ENCODE measurements at regions not wholly inside any gene's neighbourhood (a gene's known extent, or its start where the extent isn't known, plus 50 kb on each side); places are given as distances from the start of the nearest gene placed in this dataset.

DNA sequence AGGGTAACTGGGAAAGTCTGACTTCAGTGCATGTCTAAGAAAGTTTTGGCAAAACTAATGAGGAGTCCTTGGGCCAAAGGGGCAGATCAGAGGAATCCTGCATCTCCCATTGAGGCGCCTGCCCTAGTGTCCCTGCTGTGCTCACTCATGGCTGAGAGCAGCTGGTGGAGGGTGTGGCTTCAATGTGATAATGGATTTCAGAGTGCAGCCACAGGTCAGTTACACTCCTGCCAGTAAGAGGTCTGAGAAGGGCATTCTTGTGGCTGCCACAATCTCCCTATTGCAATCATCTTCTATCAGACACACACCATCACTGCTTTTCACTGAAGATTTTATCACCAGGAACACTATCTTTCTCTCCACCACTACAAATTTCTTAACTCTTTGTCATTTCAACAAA is 457.1 kb downstream of the MID1IP1 start:
- TF ChIP-seq, protein P1, sequence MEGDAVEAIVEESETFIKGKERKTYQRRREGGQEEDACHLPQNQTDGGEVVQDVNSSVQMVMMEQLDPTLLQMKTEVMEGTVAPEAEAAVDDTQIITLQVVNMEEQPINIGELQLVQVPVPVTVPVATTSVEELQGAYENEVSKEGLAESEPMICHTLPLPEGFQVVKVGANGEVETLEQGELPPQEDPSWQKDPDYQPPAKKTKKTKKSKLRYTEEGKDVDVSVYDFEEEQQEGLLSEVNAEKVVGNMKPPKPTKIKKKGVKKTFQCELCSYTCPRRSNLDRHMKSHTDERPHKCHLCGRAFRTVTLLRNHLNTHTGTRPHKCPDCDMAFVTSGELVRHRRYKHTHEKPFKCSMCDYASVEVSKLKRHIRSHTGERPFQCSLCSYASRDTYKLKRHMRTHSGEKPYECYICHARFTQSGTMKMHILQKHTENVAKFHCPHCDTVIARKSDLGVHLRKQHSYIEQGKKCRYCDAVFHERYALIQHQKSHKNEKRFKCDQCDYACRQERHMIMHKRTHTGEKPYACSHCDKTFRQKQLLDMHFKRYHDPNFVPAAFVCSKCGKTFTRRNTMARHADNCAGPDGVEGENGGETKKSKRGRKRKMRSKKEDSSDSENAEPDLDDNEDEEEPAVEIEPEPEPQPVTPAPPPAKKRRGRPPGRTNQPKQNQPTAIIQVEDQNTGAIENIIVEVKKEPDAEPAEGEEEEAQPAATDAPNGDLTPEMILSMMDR (conservative IDR thresholded peaks at IDR 0.05): no peak

DNA sequence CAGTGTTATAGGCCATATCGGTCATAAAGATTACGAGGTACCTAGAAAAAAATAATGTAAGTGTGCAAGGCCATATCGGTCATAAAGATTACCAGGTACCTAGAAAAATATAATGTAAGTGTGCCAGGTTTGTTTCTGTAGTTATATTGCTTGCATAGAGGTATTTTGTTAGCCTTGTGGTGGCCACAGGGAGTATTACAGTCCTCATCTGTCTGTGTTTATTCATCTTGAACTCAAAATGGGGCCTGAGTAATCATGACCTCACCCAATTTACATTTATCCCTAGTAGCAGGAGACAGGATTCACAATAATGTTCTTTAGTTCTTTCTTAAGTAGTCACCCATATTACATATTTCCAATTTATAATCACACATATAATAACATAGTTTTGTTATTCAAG is 459.7 kb downstream of the MID1IP1 start:
- no peak overlapping the region for H3K27ac ChIP-seq
- TF ChIP-seq, protein P1 (conservative IDR thresholded peaks at IDR 0.05): no peak

More for the DNA sequence above, 457.1 kb downstream of the MID1IP1 start:
- no peak overlapping the region for H3K27ac ChIP-seq

DNA sequence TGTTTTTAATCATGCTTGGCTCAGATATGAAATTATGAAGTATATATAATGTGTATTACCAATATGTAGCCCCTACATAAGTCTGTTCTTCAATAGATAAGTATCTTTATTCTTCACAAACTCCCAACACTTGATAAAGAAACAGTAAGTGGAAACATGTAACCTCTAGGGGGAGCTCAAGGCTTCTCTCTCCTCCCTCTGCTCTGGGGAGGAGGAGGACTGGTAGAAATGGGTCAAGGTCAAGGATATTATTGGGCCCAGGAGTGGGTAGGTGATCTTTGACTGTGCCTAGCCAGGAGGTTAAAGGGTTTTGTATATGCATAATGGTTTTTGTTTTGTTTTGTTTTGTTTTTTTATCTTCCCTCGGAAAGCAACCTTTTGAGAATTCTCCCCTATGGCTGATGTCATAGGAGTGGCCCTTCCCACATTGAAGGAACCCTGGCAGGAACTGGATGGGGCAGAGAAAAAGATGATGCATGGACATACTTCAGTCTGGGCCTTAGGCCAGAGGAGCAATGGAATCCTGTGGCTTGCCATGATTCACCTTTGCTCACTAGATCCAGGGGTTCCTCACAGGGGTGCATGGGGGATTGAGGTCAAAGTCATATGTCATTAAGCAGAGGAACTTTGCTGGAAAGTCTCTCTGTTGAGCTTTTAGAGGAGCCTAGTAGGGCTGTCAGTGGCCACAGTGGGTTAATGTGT is 460.3 kb downstream of the MID1IP1 start:
- H3K27ac ChIP-seq: no peak overlapping the region
- TF ChIP-seq, protein P1 (conservative IDR thresholded peaks at IDR 0.05): peak; percentile 73

DNA sequence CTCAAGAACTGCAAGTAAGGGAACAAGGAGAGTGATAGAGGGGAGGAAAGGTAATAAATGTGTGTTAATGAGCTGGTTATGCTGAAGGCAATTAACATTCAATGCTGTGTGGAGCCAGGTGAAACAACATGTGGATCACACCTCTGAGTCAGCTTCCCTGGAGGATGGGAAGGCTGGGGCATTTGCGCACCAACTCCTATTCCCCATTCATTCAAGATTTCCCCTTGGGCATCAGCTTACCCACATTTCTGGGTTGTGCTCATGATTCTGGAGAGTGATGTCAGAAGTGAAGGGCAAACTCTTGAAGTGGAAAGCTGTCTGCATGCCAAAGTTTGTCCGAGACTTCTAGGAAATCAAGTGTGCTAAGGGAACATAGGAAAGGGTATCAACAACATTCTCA is 461.4 kb downstream of the MID1IP1 start:
- no peak overlapping the region for H3K27ac ChIP-seq
- TF ChIP-seq, protein P1 (conservative IDR thresholded peaks at IDR 0.05): no peak

DNA sequence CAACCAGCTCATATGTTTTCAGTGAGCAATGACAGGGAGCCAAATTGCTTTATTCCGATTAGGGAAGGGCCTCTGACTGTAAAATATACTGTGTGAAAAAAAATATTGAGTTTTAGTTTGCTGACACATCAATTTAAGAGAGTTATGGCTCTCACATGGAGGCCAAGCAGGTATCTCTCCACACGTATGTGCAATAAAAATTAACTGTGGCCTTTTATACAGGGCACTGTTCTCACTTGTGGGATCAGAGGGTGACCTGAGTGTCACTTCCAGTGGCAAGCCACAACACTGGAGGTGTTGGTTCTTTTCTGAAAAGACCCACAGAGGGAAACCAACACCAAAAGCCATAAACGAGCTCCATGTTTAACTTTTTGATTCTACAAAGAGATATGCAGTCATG is 462.8 kb downstream of the MID1IP1 start:
- H3K27ac ChIP-seq: no peak overlapping the region
- TF ChIP-seq, protein P1 (conservative IDR thresholded peaks at IDR 0.05): no peak

DNA sequence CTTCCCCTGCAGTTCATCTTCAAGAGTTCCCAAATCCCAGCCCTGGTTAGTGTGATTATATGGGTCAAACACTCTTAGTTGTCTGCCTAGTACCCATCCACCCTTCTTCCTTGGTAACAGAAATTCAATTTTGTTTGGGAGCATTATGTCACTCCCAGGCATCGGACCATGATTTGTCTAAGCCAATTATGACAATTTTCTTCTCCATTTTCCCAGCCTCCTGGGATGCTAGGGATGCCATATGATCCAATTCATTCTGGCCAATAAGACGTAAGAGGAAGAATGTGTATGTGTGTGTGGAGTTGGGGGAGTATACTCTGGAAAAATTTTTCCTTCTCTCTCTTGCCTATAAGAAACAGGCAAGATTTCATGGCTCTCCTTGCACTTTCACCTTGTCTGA is 465.9 kb downstream of the MID1IP1 start:
- TF ChIP-seq, protein P1 (conservative IDR thresholded peaks at IDR 0.05): no peak
- H3K27ac ChIP-seq: no peak overlapping the region

DNA sequence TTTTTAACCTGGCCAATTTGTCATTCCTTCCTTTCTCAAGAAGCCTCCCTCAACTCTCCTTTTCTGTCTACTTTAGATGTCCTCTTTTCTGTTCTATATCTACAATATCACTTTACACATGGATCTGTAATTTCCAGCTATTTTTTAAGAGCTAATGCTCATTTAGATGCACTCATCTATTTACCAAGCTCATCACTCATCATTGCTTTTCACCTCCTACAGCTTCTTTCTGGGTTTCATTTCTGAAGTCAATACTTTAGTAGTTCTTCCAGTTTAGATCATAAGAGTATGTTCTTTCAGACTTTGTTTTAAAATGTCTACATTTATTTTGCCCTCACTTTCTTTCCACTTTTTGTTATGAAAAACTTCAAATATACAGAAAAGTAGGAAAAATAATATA is 466.9 kb downstream of the MID1IP1 start:
- TF ChIP-seq, protein P1 (conservative IDR thresholded peaks at IDR 0.05): no peak
- no peak overlapping the region for H3K27ac ChIP-seq

Measured in VCaP (cell line).